ENCODE measurements at regions not wholly inside any gene's neighbourhood (a gene's known extent, or its start where the extent isn't known, plus 50 kb on each side); places are given as distances from the start of the nearest gene placed in this dataset.
"Not testable (repeated sequence)": the region's sequence is repeated elsewhere in the genome, so short reads cannot be mapped to it uniquely, and the experiment has no call there.

DNA sequence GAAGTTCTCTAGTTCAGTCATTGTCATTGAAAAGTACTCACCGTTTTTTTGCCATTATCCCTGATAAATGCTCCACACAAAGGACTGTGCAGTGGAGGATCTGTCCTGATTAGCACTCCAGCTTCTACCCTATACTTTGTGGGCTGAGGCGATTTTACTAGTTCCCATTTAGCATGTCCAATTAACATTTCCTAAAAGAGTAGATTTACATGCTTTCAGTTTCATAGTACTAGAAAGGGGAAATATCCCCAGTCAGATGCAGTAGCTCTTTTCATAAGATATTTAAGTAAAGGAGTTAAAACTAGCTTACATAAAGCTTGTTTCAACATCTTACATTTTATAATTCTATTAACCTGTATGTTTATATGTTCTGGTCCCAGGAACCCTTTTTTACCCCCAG lies 144.9 kb upstream of the APOOL start:
- TF ChIP-seq YY1 (IDR thresholded peaks at IDR 0.05; ENCODE audit: insufficient read depth, insufficient read length); ZNF274 (IDR thresholded peaks at IDR 0.05; ENCODE audit: low read depth, low read length): not testable (repeated sequence)

Data from NT2/D1 (cell line).